Aorta (tissue), 5 donors: ENCODE measurements at regions not wholly inside any gene's neighbourhood (a gene's known extent, or its start where the extent isn't known, plus 50 kb on each side); places are given as distances from the start of the nearest gene placed in this dataset.

Experiments used
- ATAC-seq: fragments of 200-7000 bp; cut with Tn5 transposase; one replicate; pipeline ENCODE4 v1.9.1; 2022; ENCODE audit warnings: moderate library complexity; ENCODE audit not compliant: low FRiP score
- DNase-seq, 2 donors: peaks; one replicate each; pipeline ENCODE4 v3.0.0-alpha.2; 2020
- H3K27ac ChIP-seq, 2 donors: one replicate each; pipeline ENCODE4 v1.5.1; 2013; ENCODE audit warnings: low read length in 2 of 2, mild to moderate bottlenecking in 2 of 2, moderate library complexity in 2 of 2, control low read depth in 1 of 2, inconsistent platforms in 1 of 2, low read depth in 1 of 2
- H3K27me3 ChIP-seq, 2 donors: one replicate each; pipeline ENCODE4 v1.6.1; 2013; ENCODE audit warnings: control low read depth in 1 of 2, low read length in 1 of 2, mild to moderate bottlenecking in 1 of 2, moderate library complexity in 1 of 2; ENCODE audit not compliant: insufficient read depth in 2 of 2, control insufficient read depth in 1 of 2
- H3K36me3 ChIP-seq, 2 donors: one replicate each; pipeline ENCODE4 v1.6.1; 2013; ENCODE audit warnings: control low read depth in 1 of 2, low read length in 1 of 2, mild to moderate bottlenecking in 1 of 2; ENCODE audit not compliant: insufficient read depth in 2 of 2, control insufficient read depth in 1 of 2
- H3K4me1 ChIP-seq, 2 donors: one replicate each; pipeline ENCODE4 v1.6.1; 2013; ENCODE audit warnings: low read length in 2 of 2, control low read depth in 1 of 2, mild to moderate bottlenecking in 1 of 2, moderate library complexity in 1 of 2; ENCODE audit not compliant: insufficient read depth in 2 of 2, control insufficient read depth in 1 of 2
- H3K4me3 ChIP-seq, 2 donors: one replicate each; pipeline ENCODE4 v1.5.1; 2013; ENCODE audit warnings: low read length in 2 of 2, control low read depth in 1 of 2, mild to moderate bottlenecking in 1 of 2
- H3K9me3 ChIP-seq: one replicate; pipeline ENCODE4 v1.6.1; 2013; ENCODE audit warnings: mild to moderate bottlenecking, low read length; ENCODE audit not compliant: control insufficient read depth
- WGBS, 2 donors: extraction: QIAGEN DNeasy Blood & Tissue Kit; methylation state at CpG; one replicate each; pipeline ENCODE4 v1.1.7; 2013; 5-methylcytosine and 5-hydroxymethylcytosine counted together
- intact Hi-C, 2 donors: fragments of 100-400 bp; cut with DNase I; formaldehyde crosslinking; loops; one replicate each; pipeline versions ENCODE4 v1.14.2 to v1.15.0; 2022
- donor health status: healthy with polysubstance abuse.
- donor health status: Bipolar disorder and iron deficiency.
- donor health status: DM: no; HTN: no; CAD: no.
- donor health status: DM: no; HTN: no; CAD: no.
- donor health status: DM: yes; HTN: yes; CAD: no.

DNA sequence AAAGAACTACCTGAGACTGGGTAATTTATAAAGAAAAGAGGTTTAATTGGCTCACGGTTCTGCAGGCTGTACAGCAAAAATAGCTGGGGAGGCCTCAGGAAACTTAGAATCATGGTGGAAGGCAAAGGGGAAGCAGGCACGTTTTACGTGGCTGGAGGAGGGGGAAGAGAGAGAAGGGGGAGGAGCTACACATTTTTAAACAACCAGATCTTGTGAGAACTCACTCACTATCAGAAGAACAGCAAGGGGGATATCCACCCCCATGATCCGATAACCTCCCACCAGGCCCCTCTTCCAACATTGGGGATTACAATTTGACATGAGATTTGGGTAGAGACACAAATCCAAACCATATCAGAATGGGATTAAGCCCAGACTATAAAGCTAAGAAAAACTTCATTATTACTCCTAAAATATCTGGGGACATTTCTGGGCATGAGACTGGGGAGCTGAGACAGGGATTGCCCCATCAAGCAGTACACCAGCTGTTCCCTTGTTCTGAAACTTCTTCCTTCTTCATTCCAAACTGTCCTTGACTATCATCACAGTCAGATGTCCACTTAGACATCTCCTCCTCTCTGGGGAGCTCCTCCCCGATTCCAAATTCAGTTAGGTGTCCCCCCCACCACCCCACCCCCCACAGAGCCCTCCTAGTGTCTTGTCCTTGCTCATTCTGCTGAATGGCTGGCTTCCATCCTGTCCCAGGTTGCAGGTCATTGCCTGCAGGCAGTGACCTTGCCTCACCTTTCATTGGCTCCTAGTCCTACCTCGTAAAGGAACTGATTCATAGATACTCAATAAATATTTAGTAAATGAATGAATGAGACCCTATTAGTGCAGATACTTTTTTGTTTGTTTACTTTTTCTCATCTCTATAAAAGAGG is 132.6 kb downstream of the EVX1 start:
- H3K27ac ChIP-seq = no peak overlapping the region
- WGBS, 2 donors = 75 to 76% methylated on average over 6 of the region's 6 CpGs
- H3K36me3 ChIP-seq = no peaks in the 10 kb centered on the region
- ATAC-seq (no peak), DNase-seq (no peak)
- H3K27me3 ChIP-seq = no peaks in the 10 kb centered on the region
- H3K4me1 ChIP-seq = no peaks in the 10 kb centered on the region
- intact Hi-C loops = no loop called here
- no peak overlapping the region for H3K4me3 ChIP-seq
- H3K9me3 ChIP-seq = no peaks in the 10 kb centered on the region

DNA sequence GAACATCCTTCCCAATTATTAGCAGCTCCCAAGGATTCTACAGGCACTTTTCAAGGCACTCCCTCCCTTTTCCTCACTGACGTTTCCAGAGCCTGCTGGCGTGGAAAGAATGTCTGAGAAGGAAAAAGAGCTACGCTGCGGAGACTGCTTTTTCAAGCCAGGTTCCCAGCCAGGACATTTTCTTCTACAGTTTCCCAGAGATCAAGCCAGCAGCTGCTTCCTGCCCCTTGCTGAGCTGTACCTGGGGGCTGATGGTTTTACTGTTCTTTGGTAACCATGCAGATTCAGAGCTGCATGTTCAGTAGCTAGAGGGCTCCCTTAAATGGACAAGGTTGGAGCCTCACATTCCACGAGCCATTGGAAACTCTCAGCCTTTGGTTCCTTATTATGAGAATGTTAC is 133.4 kb downstream of the EVX1 start:
- H3K27ac ChIP-seq = no peak overlapping the region
- intact Hi-C loops = no loop called here
- no peaks in the 10 kb centered on the region for H3K27me3 ChIP-seq
- H3K4me3 ChIP-seq = no peak overlapping the region
- WGBS, 2 donors = 10 to 14% methylated on average over 5 of the region's 5 CpGs
- DNase-seq = no peak
- no peaks in the 10 kb centered on the region for H3K4me1 ChIP-seq
- no peak for ATAC-seq
- H3K9me3 ChIP-seq = no peaks in the 10 kb centered on the region
- H3K36me3 ChIP-seq = no peaks in the 10 kb centered on the region

- no peak for ATAC-seq
- no peak overlapping the region for H3K27ac ChIP-seq
- no peaks in the 10 kb centered on the region for H3K27me3 ChIP-seq
- no peaks in the 10 kb centered on the region for H3K4me1 ChIP-seq
- intact Hi-C loops = no loop called here
- DNase-seq = no peak
- no peaks in the 10 kb centered on the region for H3K9me3 ChIP-seq
- 82% methylated on average over 8 of the region's 8 CpGs for WGBS, 2 donors
- H3K36me3 ChIP-seq = no peaks in the 10 kb centered on the region
- no peak overlapping the region for H3K4me3 ChIP-seq
Measured at GRCh38 chr7:27377988-27378387, 135.4 kb downstream of the EVX1 start.

GRCh38 chr7:27382307-27382706 is 139.7 kb downstream of the EVX1 start:
- Histone ChIP-seq H3K27me3 (no peaks in the 10 kb centered on the region), H3K36me3 (no peaks in the 10 kb centered on the region), H3K4me1 (no peaks in the 10 kb centered on the region), H3K9me3 (no peaks in the 10 kb centered on the region), H3K4me3 (no peak overlapping the region), H3K27ac (no peak overlapping the region)
- ATAC-seq = no peak
- 91 to 92% methylated on average over 4 of the region's 4 CpGs for WGBS, 2 donors
- intact Hi-C loops = no loop called here
- no peak for DNase-seq

- Histone ChIP-seq H3K4me1 (no peaks in the 10 kb centered on the region), H3K4me3 (no peak overlapping the region), H3K27me3 (no peaks in the 10 kb centered on the region), H3K36me3 (no peaks in the 10 kb centered on the region), H3K9me3 (no peaks in the 10 kb centered on the region), H3K27ac (no peak overlapping the region)
- intact Hi-C loops = no loop called here
- 89 to 93% methylated on average over 6 of the region's 6 CpGs for WGBS, 2 donors
- DNase-seq (no peak), ATAC-seq (no peak)
Measured at GRCh38 chr7:27386581-27386980, 144.0 kb downstream of the EVX1 start.

GRCh38 chr7:27387864-27388263 is 145.3 kb downstream of the EVX1 start:
- H3K4me3 ChIP-seq = no peak overlapping the region
- H3K9me3 ChIP-seq = no peaks in the 10 kb centered on the region
- intact Hi-C loops = no loop called here
- H3K27me3 ChIP-seq = no peaks in the 10 kb centered on the region
- H3K4me1 ChIP-seq = no peaks in the 10 kb centered on the region
- no peak overlapping the region for H3K27ac ChIP-seq
- DNase-seq = no peak
- ATAC-seq = no peak
- H3K36me3 ChIP-seq = no peaks in the 10 kb centered on the region
- 95 to 96% methylated on average over 4 of the region's 4 CpGs for WGBS, 2 donors

DNA sequence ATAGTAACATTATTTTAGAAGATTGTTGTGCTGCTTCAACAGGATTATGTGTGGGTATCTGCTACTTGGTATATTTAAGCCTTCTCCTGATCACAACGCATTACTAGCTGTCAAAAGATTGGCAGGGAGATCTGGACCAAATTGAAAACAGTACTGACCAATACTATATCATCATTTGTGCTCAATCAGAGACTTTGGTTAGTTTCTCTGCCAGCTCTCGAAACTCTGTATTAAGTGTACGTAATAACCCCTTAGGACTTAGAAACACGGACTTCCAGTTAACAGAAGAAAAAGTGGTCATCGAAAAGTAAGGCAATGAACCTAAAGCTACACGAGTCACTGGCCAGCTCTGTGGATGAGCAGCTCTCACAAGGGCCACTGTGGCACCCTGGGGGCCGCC is 146.0 kb downstream of the EVX1 start:
- Histone ChIP-seq H3K27ac (no peak overlapping the region), H3K4me3 (no peak overlapping the region), H3K27me3 (no peaks in the 10 kb centered on the region), H3K9me3 (no peaks in the 10 kb centered on the region), H3K36me3 (no peaks in the 10 kb centered on the region), H3K4me1 (no peaks in the 10 kb centered on the region)
- DNase-seq = no peak
- ATAC-seq = no peak
- intact Hi-C loops = no loop called here
- 96 to 97% methylated on average over 7 of the region's 7 CpGs for WGBS, 2 donors

- WGBS, 2 donors = 4 to 10% methylated on average over 3 of the region's 3 CpGs
- no peaks in the 10 kb centered on the region for H3K4me1 ChIP-seq
- no peak overlapping the region for H3K27ac ChIP-seq
- DNase-seq = no peak
- H3K4me3 ChIP-seq = no peak overlapping the region
- no peaks in the 10 kb centered on the region for H3K27me3 ChIP-seq
- ATAC-seq = peak; percentile 51
- intact Hi-C loops = no loop called here
- H3K36me3 ChIP-seq = no peaks in the 10 kb centered on the region
- no peaks in the 10 kb centered on the region for H3K9me3 ChIP-seq
Measured at GRCh38 chr7:27389496-27389895, 146.9 kb downstream of the EVX1 start.

GRCh38 chr7:27392477-27392876 is 149.9 kb downstream of the EVX1 start:
- 89 to 92% methylated on average over 1 of the region's 1 CpG for WGBS, 2 donors
- no peak for DNase-seq
- Histone ChIP-seq H3K4me3 (no peak overlapping the region), H3K27ac (no peak overlapping the region), H3K36me3 (no peaks in the 10 kb centered on the region), H3K9me3 (no peaks in the 10 kb centered on the region), H3K27me3 (no peaks in the 10 kb centered on the region), H3K4me1 (no peaks in the 10 kb centered on the region)
- ATAC-seq = no peak
- intact Hi-C loops = no loop called here
